HG03520 (cell line): ENCODE measurements at regions not wholly inside any gene's neighbourhood (a gene's known extent, or its start where the extent isn't known, plus 50 kb on each side); places are given as distances from the start of the nearest gene placed in this dataset.

ENCODE experiments used
- ATAC-seq: cut with Tn5 transposase; IDR thresholded peaks from one replicate; pipeline ENCODE4 v1.9.1; 2021; ENCODE audit warnings: mild to moderate bottlenecking, moderate library complexity; ENCODE audit not compliant: unreplicated experiment

- no peak for ATAC-seq
These were observed 211.8 kb downstream of the SLC7A11 start for GRCh38 chr4:138030375-138030774.

GRCh38 chr4:138028923-138029322 lies 213.2 kb downstream of the SLC7A11 start:
- no peak for ATAC-seq

GRCh38 chr4:138021139-138021830 lies 220.9 kb downstream of the SLC7A11 start:
- no peak for ATAC-seq

GRCh38 chr4:138014590-138015288 lies 227.4 kb downstream of the SLC7A11 start:
- ATAC-seq: no peak

GRCh38 chr4:138013625-138014024 lies 228.5 kb downstream of the SLC7A11 start:
- ATAC-seq: no peak

- peak; percentile 79 for ATAC-seq
These were observed 231.5 kb downstream of the SLC7A11 start for GRCh38 chr4:138010639-138011038.

GRCh38 chr4:138007572-138007971 lies 234.6 kb downstream of the SLC7A11 start:
- no peak for ATAC-seq

- ATAC-seq: no peak
These were observed 236.7 kb downstream of the SLC7A11 start for GRCh38 chr4:138005486-138005885.

GRCh38 chr4:138003248-138003647 lies 238.9 kb downstream of the SLC7A11 start:
- peak; percentile 99 for ATAC-seq

GRCh38 chr4:137998666-137999429 lies 243.3 kb downstream of the SLC7A11 start:
- ATAC-seq: no peak

GRCh38 chr4:137997496-137997895 lies 244.7 kb downstream of the SLC7A11 start:
- no peak for ATAC-seq

GRCh38 chr4:137994853-137995252 lies 247.3 kb downstream of the SLC7A11 start:
- ATAC-seq: no peak

GRCh38 chr4:137993232-137993631 lies 248.9 kb downstream of the SLC7A11 start:
- no peak for ATAC-seq

- ATAC-seq: no peak
These were observed 260.9 kb downstream of the SLC7A11 start for GRCh38 chr4:137981277-137981676.

- ATAC-seq: no peak
These were observed 261.5 kb downstream of the SLC7A11 start for GRCh38 chr4:137980641-137981040.

- ATAC-seq: no peak
These were observed 262.2 kb downstream of the SLC7A11 start for GRCh38 chr4:137979938-137980337.

GRCh38 chr4:137968956-137969678 lies 273.0 kb downstream of the SLC7A11 start:
- no peak for ATAC-seq

- ATAC-seq: no peak
These were observed 274.5 kb downstream of the SLC7A11 start for GRCh38 chr4:137967480-137968190.

- no peak for ATAC-seq
These were observed 275.6 kb downstream of the SLC7A11 start for GRCh38 chr4:137966504-137966903.

- ATAC-seq: no peak
These were observed 281.1 kb downstream of the SLC7A11 start for GRCh38 chr4:137961051-137961438.
